B cell (primary cell): ENCODE measurements at regions not wholly inside any gene's neighbourhood (a gene's known extent, or its start where the extent isn't known, plus 50 kb on each side); places are given as distances from the start of the nearest gene placed in this dataset.

ENCODE experiments used
- CTCF ChIP-seq: fragments of 200-600 bp; IDR thresholded peaks from one replicate; pipeline ENCODE4 v1.8.0; 2022; ENCODE audit warnings: antibody characterized with exemption, mild to moderate bottlenecking
- EZH2 ChIP-seq: IDR thresholded peaks from 2 replicates; pipeline ENCODE4 v1.6.1; 2012; ENCODE audit warnings: borderline replicate concordance, low read depth, mild to moderate bottlenecking, moderate library complexity, low read length; ENCODE audit not compliant: insufficient read depth, poor library complexity, severe bottlenecking

GRCh38 chr5:124979251-124979650 lies 232.8 kb upstream of the ZNF608 start:
- TF ChIP-seq CTCF (no peak), EZH2 (no peak)
